CD4-positive, alpha-beta T cell treated with Interferon gamma for 1 hour (primary cell): ENCODE measurements at regions not wholly inside any gene's neighbourhood (a gene's known extent, or its start where the extent isn't known, plus 50 kb on each side); places are given as distances from the start of the nearest gene placed in this dataset.
"Not testable (repeated sequence)": the region's sequence is repeated elsewhere in the genome, so short reads cannot be mapped to it uniquely, and the experiment has no call there.

Experiments used
- DNase-seq: peaks from one replicate; pipeline ENCODE4 v3.0.0-alpha.2; 2020

DNA sequence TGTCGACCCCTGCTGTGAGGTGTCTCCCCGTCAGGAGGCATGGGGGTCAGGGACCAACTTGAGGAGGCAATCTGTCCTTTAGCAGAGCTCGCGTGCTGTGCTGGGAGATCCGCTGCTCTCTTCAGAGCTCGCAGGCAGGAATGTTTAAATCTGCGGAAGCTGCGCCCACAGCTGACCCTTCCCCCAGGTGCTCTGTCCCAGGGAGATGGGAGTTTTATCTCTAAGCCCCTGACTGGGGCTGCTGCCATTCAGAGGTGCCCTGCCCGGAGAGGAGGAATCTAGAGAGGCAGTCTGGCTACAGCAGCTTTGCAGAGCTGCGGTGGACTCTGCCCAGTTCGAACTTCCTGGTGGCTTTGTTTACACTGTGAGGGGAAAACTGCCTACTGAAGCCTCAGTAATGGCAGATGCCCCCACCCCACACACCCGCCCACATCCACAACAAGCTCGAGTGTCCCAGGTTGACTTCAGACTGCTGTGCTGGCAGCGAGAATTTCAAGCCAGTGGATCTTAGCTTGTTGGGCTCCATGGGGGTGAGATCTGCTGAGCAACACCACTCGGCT, 133.1 kb downstream of the CENPC start:
- not testable (repeated sequence) for DNase-seq

DNA sequence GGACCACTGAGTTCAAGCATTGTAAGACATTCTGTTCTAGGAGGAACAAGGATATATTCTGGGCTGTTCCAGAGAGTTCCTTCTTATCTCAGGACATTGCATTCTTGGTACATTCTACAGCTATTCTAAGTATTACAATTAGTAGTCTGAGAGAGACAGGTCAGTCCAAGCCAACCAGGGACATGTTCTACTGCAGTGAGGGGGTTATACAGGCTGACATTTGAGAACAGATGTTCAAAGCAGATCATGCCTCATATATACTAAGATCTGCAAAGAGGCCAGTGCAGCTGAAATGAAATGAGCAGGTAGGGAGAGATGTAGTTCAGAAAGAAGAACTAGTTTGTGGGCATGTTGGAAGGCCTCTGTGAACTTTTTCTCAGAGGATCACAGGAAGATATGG, 142.0 kb downstream of the CENPC start:
- no peak for DNase-seq

GRCh38 chr4:67401902-67402301, 143.4 kb downstream of the CENPC start:
- no peak for DNase-seq

DNA sequence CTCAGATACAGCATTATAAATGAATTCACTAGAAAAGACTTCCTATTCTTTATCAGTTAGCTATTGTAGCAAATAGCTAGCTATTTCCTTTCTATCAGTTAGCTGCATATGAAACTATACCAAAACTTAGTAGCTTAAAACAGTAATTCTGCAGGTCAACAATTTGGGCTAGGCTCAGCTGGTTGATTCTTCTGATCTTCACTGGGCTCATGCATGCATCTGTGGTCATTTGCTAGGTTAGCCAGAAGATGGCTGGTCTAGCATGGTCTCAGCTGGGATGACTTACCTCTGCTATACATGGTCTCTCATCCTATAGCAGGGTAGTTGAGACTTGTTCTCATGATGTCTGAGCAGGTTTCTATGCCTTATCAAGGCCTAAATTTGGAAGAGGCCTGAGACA, 147.4 kb downstream of the CENPC start:
- no peak for DNase-seq

GRCh38 chr4:67397031-67397430, 148.3 kb downstream of the CENPC start:
- DNase-seq = no peak

- DNase-seq = no peak
Measured at GRCh38 chr4:67396008-67396407, 149.3 kb downstream of the CENPC start.

GRCh38 chr4:67394879-67395278, 150.4 kb downstream of the CENPC start:
- DNase-seq = no peak

DNA sequence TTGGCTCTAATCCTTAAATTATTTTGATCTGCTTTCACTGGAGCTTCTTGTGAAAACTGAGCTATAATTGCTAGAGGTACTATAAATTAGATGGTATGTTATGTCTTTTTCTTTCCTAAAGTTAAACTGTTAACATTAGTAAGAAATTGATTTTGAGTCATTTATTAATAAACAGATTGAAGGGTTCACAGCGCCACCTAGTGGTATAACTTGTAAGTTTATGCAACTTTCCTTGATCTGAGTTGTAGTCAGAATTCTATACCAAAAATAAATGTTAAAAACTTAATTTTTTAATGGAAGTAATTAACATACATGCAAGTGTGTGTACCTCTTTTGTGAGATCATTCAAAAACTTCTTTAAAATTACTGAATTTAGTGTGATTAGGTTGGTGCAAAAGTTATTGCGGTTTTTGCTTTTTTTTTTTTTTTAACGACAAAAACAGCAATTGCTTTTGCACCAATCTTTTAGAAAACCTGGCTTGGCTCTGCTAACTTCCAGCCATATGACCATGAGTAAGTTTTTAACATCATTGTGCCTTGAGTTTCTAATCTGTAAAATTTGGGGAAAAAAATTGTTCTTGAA, 151.5 kb downstream of the CENPC start:
- DNase-seq = no peak

DNA sequence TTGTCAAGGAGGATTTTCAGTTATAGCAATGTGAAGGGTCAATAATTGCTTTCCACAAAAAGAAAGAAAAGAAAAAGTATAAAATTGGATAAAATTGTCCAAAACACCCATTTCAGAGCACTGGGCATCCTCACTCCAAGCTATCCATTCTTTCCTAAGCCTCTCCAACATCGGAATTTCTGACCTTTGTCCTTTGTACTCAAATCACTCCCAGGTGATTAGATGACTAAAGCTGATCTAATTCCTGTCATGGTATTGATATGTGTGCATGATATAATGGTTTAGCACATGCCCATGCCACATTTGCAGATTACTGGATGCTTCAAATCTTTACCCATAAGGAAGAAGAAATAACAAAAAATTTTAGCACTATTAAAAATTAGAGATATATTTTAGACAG, 152.3 kb downstream of the CENPC start:
- no peak for DNase-seq

- DNase-seq = not testable (repeated sequence)
Measured at GRCh38 chr4:67381406-67381804, 163.9 kb downstream of the CENPC start.

DNA sequence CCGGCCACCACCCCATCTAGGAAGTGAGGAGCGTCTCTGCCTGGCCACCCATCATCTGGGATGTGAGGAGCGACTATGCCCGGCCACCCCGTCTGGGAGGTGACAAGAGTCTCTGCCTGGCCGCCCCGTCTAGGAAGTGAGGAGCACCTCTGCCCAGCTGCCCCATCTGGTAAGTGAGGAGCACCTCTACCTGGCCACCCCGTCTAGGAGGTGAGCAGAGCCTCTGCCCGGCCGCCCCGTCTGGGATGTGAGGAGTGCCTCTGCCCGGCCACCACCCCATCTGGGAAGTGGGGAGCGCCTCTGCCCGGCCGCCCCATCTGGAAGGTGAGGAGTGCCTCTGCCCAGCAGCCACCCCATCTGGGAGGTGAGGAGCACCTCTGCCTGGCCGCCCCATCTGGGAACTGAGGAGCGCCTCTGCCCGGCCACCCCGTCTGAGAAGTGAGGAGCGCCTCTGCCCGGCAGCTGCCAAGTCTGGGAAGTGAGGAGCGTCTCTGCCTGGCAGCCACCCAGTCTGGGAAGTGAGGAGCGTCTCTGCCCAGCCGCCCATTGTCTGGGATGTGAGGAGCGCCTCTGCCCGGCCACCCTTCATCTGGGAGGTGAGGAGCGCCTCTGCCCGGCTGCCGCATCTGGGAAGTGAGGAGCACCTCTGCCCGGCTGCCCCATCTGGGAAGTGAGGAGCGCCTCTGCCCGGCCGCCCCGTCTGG, 164.4 kb downstream of the CENPC start:
- not testable (repeated sequence) for DNase-seq

GRCh38 chr4:67380154-67380553, 165.1 kb downstream of the CENPC start:
- no peak for DNase-seq

- DNase-seq = no peak
Measured at GRCh38 chr4:67375291-67375690, 170.0 kb downstream of the CENPC start.

DNA sequence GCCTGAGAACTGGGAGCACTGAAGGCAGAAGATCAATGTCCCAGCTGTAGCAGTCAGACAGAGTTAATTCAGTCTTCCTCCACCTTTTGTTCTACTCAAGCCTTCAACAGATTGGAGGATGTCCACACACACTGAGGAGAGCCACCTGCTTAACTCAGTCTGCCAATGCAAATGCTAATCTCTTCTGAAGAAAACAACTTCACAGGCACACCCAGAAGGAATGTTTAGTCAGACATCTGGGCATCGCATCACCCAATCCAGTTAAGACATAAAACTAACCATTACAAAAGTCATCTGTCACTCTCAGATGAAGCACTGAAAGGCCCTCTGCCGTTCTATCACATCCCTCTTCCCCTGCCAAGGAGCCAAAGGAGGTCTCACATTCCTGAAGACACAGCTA, 173.7 kb downstream of the CENPC start:
- DNase-seq = no peak

DNA sequence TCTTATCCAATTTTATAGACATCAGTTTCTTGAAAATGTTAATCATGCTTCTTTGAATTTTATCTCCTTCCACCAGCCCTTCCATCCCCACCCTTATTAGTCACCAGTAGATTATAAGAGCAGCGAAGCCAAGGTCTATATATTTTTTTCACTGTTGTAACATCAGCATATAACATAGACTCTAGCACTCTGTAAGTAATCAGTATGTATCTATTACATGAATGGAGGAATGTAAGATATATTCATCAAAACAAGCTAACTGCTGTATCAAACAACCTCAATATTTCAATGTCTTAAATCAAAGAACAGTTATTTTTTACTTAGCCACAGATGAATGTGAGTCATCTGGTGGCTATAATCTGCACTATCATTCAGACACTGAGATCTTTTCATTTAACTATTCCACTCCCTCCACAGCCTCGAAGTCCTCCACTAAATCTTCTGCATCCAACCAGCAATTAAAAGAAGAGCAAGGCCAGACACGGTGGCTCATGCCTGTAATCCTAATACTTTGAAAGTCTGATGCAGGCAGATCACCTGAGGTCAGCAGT, 178.9 kb downstream of the CENPC start:
- no peak for DNase-seq

DNA sequence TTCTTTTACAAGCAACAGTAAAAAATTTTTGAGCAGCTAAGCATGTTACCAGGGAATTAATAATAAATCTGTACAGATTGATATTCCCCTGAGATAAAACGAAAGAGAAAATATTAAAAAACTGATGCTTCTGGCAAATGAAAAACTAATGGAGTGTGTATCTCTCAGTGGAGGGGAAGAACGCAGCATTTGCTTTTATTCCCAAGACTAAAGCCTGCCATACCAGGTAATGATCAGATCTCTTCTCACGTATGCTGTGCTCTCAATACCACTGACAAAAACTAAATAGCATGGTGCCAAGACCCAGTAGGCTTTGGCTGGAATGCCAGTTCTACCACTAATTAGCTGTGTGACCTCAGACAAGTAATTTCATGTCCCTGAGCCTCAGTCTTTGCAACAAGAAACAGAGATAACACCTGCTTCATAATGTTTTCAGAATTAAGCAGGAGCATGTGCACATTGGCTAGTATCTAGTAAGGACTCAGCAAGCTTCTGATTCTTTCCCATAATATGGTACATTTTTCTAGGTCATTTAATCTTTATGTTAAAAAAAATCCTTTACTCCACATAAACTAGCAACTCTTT, 179.6 kb downstream of the CENPC start:
- no peak for DNase-seq

- no peak for DNase-seq
Measured at GRCh38 chr4:67355806-67356205, 189.5 kb downstream of the CENPC start.

- no peak for DNase-seq
Measured at GRCh38 chr4:67346654-67347053, 198.6 kb downstream of the CENPC start.

GRCh38 chr4:67344594-67345380, 200.5 kb downstream of the CENPC start:
- DNase-seq = no peak

- no peak for DNase-seq
Measured at GRCh38 chr4:67343199-67343598, 202.1 kb downstream of the CENPC start.

DNA sequence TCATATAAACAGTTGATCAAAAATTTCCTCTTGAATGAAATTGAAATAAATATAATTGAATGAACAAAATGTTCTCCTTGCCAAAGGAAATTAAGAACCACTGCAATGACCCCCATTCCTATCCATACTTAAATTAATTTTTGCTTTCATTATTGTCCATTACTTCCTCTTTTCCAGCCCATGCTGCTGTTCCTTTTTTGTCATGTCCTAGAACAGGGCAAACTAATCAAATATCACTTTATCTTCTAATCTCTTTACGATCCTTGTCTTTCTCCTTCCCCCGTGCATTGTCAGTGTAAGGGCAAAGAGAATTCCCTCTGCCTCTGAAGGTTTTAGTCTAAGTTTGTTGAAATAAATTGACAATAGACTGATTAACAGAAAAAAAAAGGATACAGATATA, 203.0 kb downstream of the CENPC start:
- no peak for DNase-seq

GRCh38 chr4:67333664-67334063, 211.6 kb downstream of the CENPC start:
- DNase-seq = no peak

- DNase-seq = no peak
Measured at GRCh38 chr4:67332627-67333026, 212.7 kb downstream of the CENPC start.
